Stimulated activated CD4-positive, alpha-beta T cell treated with anti-CD3 and anti-CD28 coated beads, TNF-alpha, amount 100 ng/mL, for 48 hours (primary cell): ENCODE measurements at regions not wholly inside any gene's neighbourhood (a gene's known extent, or its start where the extent isn't known, plus 50 kb on each side); places are given as distances from the start of the nearest gene placed in this dataset.
"Not testable (repeated sequence)": the region's sequence is repeated elsewhere in the genome, so short reads cannot be mapped to it uniquely, and the experiment has no call there.

Source experiments
- DNase-seq, 3 donors: peaks; one replicate each; pipeline ENCODE4 v3.0.0-alpha.2; 2020; ENCODE audit warnings: low read depth in 3 of 3

DNA sequence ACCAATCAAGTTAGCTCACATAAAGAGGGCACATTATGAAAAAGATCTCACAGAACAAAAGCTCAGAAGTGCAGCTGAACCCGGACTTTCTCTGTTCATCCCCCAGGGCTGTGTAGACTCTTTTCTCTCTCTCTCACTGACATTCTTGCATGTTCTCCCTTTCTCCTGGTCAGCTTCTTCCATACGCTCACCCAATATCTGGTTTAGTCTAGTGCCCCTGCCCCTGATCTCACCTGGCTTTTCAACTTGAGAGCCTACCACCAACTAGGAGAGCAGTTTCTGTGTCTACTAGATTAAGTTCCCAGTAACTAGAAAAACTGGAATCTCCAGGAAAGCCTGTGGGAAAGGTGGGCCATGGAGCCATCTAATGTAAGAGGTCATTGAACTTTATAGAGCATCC lies 126.9 kb upstream of the GRIK3 start:
- no peak for DNase-seq

GRCh38 chr1:37162059-37162458 lies 127.7 kb upstream of the GRIK3 start:
- DNase-seq, result no peak

- no peak for DNase-seq
Observed at GRCh38 chr1:37166005-37166404, 131.7 kb upstream of the GRIK3 start.

- DNase-seq, result no peak
Observed at GRCh38 chr1:37167479-37167878, 133.2 kb upstream of the GRIK3 start.

DNA sequence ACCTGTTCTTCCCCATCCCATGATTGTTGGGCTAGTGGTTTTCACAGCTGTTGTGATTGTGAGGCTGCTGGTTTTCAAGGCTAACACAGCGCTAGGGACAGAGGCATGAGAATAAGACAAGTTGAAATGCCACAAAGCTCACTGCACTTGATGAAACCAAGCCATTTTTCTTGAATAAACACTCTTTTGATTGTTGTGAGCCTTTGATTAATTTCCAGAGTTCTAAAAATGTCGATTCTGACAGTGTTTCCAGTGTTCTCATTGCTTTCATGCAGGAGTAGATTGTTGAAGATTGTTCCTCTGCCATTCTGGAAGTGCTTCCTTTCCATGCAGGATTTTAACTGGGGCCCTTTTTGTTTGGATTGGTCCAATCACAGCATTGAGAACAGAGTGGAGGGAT lies 134.9 kb upstream of the GRIK3 start:
- DNase-seq, result no peak

DNA sequence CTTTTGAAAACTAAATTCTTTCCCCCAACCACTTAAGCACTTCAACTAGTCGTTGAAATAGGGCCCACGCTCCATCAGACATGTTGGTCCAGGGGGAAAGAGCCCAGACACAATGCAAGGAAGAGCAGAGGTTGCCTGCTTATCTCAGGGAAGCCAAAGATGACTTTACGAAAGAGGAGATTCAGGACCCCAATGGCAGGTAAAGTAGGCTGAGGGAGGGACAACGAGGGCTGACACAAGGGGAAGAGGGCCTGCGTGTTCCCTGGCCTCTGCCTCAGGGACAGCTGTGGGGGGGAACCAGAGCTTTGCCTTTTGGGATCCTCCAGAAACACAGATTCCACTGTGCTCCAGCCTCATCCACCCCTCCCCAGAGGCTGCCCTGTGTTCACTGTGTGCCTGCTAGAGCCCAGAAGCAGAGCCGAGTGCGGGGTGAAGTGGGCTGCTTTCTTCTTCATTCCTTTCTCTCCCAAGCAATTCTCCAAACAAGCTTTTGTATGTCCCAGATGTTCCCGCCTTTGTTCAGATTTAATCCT lies 135.5 kb upstream of the GRIK3 start:
- no peak for DNase-seq

DNA sequence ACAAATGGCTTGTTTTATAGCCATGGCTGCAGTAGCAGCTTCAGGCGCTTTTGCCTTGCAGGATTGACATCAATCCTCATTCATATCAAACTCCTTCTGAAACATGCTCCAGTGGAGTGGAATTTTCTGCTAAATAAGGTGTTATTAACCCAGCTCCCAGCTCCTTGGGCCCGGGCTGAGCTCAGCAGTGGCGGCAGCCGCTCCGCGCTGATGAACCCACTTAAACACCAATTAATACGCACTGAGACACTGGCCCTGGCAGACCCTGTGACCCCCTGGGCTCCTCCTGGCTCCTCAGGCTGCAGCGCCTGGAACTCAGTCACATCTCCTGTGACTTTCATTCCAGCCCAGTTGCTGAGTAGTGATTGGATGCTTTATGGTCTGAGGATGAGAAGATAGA lies 137.4 kb upstream of the GRIK3 start:
- DNase-seq, result no peak

- no peak for DNase-seq
Observed at GRCh38 chr1:37174341-37174740, 140.0 kb upstream of the GRIK3 start.

DNA sequence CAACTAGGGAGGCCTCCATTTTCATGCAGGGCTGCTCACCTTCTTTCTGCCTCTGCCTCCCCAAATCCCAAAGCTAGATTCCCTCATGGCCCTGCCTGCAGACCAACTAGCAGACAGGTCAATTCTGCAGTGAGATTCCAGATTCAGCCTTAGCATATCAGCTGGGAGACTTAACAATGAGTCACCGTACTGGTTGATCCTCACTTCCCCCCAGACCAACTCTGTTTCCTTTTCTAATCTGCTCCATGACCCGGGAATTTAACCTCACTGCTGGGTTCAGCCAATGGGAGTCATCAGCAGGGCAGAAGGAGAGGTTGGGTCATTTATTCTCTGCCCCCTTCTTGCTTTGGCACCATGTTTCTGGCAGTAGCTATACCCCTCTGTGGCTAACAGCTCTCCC lies 140.6 kb upstream of the GRIK3 start:
- no peak for DNase-seq

DNA sequence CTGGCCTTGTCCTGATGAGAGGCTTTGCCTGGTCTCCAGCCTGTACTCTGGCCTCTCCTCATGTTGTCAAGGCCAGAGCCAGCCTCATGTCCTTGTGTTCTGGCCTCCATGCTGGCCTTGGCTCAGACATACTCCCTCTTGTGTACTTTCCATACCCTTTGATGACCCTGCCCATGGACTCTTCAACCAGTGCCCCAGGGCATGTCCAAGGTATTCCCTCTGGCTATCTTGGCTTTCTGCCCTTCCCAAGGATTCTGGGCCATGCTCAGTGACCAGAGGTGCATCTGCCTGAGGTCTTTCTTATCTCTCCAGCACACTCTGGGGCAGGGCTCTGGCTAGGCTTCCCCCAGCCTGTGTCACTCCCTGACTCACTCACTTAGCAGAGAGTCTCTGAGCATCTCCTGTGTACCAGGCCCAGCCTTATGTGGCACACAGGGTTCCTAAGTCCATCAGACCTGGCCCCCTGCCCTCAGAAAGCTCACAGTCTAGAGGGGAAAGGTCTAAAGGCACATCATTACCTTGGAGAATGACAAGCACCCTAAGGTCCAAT lies 141.4 kb upstream of the GRIK3 start:
- no peak for DNase-seq

- no peak for DNase-seq
Observed at GRCh38 chr1:37176269-37176668, 142.0 kb upstream of the GRIK3 start.

GRCh38 chr1:37177230-37177864 lies 143.0 kb upstream of the GRIK3 start:
- peak in 2 of 3 donors; percentile 2 to 4 for DNase-seq

GRCh38 chr1:37181425-37181824 lies 147.1 kb upstream of the GRIK3 start:
- no peak for DNase-seq

DNA sequence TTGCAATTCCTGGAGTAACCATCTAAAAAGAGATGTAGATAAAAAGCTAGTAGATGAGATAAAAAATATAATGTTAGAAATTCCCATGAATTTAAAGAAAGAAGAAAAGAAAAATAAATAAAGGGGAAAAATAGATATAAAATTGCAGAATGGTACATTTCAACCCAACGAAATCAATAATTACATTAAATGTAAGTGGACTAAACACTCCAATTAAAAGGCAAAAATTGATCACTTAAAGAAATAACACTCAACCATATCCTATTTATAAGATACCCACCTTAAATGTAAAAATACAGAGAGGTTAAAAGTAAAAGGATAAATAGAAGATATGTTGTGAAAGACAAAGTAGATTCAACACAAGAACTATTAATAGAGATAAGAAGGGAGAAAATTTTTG lies 150.5 kb upstream of the GRIK3 start:
- DNase-seq, result no peak

DNA sequence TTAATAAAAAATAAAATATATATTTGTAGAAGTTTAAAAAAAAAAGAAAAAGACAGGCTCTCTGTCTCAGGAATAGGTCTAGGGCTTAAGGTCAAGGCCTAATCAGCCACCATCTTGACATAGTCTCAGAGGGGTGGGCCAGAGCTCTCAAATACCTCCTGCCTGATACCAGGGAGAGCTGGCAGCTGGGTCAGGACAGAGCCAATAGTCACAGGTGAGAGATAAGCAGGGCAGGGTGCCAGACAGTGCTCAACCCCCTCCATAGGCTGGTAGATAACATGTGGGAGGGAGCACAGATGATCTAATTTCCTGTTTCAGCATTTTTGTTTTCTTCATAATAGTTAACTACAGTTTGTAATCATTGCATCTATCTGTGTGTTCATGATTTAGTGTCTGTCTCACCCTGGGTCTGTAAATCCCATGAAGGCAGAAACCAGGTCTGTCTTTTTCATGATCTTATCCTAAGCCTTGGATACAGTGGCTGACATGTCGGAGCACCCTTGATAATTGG lies 152.0 kb upstream of the GRIK3 start:
- DNase-seq, result no peak

DNA sequence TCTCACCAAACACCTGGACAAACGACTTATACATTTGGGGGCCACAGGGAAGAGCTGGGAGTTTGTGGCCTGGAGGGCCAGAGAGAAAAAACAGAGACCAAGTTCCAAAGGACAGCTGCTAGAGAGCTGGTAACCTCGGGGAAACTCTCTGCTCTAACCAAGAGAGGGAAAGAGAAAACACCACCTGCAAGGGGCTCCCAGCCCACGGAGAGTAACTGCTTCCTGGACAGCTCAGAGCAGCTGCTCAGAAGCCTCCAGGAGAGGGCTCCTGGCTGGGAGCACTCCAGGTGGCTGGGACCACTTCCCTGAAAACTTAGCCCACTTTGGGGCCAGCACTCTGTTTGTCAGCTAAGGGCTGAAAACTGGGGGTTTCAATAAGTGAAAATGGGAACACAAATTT lies 154.8 kb upstream of the GRIK3 start:
- DNase-seq, result no peak

DNA sequence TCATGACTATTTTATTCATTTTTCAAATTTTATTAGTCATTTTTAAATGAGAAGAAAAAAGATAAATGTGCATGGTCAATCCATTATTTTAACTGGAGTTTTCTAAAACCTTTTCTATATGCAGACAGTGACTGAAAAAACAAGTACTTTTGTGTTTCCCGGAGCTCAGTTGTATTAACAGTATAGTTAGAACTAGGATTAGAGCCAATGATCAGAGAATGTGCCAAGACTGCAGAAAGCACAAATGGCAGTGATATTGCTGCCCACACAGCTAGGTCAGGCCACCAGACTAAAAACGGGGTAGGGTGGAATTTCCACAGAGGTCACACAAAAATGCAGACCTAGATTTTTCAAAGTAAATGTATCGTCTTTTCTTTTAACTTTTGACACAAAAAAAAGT lies 163.1 kb upstream of the GRIK3 start:
- DNase-seq, result no peak

DNA sequence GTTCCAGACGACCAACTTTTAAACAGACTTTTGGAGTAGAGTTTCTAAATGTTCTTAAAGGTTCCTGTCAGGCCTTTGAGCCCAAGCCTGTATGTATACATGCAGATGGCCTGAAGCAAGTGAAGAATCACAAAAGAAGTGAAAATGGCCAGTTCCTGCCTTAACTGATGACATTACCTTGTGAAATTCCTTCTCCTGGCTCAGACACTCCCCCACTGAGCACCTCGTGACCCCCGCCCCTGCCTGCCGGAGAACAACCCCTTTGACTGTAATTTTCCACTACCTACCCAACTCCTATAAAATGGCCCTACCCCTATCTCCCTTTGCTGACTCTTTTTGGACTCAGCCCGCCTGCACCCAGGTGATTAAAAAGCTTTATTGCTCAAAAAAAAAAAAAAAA lies 180.0 kb upstream of the GRIK3 start:
- DNase-seq, result not testable (repeated sequence)

DNA sequence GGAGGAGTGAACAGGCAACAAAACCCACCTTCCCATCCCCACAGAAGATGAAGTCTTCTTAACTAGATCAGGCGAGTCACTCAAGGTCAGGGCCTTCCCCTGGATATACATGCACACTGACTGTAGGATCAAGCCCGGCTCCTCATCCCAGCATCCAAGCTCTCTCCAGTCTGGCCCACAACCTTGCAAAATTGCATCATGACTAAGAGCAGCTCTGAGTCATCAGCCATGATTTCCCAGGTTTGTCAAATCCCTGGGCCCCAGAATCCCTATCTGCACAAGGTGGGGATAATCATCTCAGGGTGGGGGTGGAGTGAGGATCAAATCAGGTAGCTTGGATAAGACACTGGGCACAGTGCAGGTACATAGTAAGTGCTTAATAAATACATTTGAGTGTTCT lies 199.3 kb upstream of the GRIK3 start:
- DNase-seq, result no peak

DNA sequence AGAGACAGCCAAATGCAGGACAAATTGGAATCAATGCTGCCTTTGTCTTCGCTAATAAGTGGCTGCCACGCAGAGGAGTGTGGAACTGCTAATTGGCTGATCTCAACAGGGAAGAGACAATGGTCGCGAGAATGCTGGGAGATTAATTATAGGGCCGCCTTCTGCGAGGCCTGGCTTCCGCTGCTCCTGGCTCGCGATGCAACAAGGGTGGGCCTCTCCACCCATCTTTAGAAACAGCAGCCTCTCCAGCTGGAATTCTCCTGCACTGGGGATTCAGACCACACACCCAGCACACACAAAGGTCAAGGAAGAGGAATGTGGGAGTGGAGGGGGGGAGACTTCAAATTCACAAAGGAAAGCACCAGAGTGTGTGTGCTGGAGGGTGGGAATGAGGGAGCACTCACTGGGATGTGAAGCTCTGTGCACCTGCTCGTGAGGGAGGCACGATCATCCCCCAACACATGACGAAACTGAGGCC lies 200.7 kb upstream of the GRIK3 start:
- DNase-seq, result no peak

GRCh38 chr1:37237948-37238347 lies 203.6 kb upstream of the GRIK3 start:
- DNase-seq, result no peak

DNA sequence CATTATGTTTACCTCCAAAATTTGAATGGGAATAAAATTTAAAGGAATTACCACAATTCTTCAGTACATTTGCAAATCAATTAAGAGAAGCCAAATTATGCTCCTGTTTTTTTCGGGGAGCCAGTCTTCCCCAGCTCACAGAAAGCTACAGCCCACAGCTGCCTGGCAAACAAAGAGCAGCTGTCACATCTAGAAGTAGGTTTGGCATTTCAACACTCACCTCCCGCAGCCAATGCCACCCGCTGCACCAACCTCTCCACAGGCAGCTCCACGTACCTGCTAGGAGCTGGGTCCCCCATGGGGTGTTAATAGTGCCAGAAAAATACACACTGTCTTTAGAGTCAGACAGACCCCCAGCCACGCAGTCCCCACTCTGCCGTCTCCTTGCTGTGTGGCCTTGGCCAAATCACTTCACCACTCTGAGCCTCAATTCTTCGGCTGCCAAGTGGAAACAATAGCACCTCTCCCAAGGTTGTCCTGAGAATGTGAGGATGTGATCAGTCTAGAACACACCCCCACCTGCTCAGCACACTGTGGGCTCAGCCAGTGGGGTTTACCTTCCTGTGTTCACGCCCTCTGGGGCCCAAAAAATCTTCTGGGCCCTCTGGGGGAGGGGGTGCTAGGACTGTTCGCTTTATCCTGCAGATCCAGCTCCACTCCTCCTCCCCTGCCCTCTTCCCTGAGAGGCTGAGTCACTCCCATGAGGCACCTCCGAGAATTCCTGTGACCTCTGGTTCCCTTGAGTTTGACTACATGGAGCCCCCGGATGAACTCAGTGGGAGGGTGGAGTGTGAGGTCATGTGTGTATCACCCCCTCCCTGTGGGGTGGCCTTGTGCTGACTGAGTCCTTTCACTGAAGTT lies 204.3 kb upstream of the GRIK3 start:
- no peak for DNase-seq
